NCI-H2196 treated with DMSO at 0.1 percent for 48 hours (cell line): ENCODE measurements at regions not wholly inside any gene's neighbourhood (a gene's known extent, or its start where the extent isn't known, plus 50 kb on each side); places are given as distances from the start of the nearest gene placed in this dataset.

Source experiments
- DNase-seq: peaks from one replicate; lab custom pipeline; 2025; ENCODE audit not compliant: unreplicated experiment; lab: John Stamatoyannopoulos, UW

DNA sequence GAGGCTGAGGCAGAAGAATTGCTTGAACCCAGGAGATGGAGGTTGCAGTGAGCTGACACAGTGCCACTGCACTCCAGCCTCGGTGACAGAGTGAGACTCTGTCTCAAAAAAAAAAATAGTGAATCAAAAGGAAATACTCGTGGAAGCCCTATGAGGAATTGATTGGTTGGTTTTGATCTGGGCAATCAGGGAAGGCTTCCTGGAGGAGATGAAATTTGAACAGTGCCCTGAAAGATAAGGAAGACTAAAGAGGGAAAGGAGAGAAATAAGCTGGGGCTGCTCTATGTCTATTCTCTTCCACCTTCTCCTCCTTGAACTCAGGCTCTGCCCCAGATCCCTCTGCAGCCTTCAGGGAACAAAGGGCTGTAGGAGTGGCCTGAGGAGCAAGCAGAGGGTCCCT is 54.1 kb downstream of the IRF2BPL start:
- no peak for DNase-seq

- DNase-seq: no peak
These were observed 57.0 kb downstream of the IRF2BPL start for GRCh38 chr14:76971549-76971948.

DNA sequence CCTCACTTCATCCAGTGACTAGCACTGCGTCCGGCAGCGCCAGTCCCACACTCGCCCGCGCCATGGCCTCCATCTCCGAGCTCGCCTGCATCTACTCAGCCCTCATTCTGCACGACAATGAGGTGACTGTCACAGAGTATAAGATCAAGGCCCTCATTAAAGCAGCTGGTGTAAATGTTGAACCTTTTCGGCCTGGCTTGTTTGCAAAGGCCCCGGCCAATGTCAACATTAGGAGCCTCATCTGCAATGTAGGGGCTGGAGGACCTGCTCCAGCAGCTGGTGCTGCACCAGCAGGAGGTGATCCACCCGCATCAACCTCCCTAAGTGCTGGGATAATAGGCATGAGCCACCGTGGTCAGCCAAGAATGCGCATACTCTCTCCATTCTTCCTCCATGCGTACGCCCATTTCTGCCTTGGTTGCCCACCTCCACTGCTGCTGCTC is 59.9 kb downstream of the IRF2BPL start:
- peak; percentile 72 for DNase-seq

GRCh38 chr14:76967788-76968187 is 60.7 kb downstream of the IRF2BPL start:
- DNase-seq: no peak

DNA sequence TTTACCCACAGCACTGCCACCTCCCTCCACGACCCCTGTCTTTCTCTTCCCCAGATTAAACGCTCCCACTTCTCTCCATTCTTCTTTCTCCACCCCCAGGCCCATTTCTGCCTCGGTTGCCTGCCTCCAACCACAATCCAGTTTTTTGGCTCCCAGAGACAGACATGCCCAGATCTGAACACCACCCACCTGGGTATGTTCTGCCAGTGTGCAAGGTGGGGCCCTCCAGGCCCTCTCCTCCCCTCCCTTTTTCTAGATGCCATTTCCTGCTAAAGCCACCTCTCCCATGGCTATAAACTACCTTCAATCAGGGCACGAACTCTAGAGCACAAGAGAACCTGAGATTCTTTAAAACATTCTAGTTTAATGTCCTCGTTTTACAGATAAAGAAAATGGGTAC is 63.3 kb downstream of the IRF2BPL start:
- no peak for DNase-seq

DNA sequence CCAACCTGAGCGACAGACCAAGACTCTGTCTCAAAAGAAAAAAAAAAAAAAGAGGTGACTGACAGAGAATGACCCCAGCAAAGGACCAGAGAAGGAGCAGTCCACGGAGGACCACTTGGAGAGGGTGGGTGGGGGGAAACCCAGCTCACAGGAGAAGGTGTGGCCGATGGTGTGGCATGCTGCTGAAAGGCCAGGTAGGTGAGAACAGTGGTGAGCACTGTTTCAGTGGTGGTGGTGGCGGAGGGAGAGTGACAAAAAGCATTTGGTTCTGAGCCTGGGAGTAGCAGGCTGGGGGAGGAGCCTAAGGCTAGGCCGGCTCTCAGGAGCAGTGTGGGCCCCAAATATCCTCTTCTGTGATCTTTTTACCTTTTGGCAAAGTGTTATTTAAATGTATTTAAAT is 63.8 kb downstream of the IRF2BPL start:
- no peak for DNase-seq

GRCh38 chr14:76963372-76963771 is 65.1 kb downstream of the IRF2BPL start:
- no peak for DNase-seq

GRCh38 chr14:76962303-76962660 is 66.2 kb downstream of the IRF2BPL start:
- DNase-seq: no peak

DNA sequence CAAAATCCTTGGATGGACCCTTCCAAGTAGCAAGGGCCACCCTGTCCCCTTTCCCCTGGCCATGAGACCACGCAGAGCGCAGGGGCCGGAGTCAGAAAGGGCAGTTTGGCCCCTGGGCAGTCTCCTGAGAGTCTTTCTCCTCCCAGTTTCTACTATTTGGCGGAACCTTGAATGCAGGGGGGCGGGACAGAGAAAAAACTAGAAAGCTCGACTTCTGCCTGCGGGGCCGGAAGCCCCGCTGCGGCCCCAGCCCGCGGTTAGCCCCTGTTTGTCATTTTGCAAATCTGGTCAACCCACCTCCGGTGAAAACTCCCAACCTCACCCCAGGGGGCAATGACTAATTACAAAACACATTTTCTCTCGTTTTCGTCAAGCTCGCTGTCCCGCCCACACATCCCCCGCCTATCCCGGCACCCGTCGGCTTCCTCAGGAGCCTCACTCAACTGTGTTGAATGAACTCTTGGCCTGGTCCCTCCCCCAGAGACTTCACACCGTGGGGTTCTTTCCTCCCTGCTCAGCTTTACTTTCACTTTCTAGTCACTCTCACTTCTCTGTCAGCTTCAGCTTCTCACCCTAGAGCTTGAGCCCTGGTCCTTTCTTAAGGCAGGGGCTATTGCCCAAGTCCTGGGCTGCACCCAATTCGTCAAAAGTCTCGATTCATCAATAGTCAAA is 66.7 kb downstream of the IRF2BPL start:
- peak; percentile 84 for DNase-seq

- no peak for DNase-seq
These were observed 69.4 kb downstream of the IRF2BPL start for GRCh38 chr14:76958980-76959710.

DNA sequence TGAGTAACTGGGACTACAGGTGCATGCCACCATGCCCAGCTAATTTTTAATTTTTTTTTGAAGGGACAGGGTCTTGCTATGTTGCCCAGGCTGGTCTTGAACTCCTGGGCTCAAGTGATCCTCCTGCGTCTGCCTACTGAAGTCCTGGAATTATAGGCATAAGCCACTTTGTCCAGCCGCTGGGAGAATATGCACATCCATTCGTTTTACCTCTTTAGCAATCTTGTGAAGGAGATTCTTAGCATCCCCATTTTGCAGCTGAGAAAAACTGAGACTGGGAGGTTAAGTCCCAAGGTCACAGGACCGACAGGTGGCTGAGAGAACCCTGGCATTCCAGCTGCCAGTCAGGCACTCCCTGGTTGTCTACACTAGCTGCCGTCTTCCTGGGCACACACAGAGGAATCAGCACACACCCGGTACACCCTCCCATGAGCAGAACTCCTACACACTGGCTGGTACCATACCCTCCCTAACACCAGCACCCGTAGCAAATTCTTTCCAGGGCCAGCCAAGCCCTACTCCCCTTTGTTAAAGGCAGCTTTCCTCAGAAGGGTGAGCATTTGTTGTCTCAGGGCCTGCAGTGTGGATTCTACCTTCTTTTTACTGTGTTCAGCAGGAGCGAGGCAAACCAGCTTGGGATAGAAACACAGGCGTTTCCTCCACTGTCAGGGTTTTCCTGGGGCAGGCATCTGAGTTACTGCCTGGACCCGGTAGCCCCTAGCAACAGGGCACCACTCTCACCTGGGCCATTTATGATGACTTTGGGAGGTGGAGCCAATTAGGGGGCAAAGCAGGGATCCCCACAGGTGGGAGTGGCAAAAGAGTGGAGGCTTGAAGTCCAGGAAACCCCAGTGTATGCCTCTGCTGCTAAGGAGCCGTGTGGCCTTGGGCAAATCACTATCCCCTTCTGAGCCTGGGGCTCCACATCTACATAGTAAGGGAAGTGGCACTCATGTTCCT is 70.2 kb downstream of the IRF2BPL start:
- DNase-seq: no peak

DNA sequence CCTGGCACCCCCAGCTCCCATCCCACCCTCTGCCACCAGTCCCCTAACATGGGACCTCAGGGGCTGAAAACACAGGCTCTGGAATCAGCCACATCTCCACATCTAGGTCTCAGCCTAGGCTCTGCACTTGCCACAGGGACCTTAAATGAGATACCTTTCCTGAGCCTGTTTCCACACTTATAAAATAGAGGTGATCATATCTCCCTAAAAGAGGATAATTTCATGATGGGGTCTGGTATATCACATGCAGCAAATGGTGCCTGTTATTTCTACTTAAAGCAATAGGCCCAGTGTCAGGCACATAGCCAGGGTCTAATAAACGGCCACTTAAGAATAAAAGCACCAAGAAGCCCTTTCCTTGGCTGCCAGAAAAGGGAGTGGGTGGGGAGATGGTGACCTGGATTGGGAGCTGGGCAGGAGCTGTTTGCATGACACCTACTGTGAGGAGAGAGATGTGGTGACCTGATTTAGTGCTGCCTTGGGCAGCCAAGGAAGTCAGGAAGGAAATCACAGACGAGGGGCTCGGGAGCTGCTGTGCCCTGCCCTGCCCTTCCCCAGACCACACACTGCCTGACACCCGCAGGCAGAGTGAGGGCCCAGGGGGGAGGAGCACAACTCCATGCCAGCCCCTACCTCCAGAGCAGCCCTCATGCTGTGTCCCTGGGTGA is 71.2 kb downstream of the IRF2BPL start:
- peak; percentile 54 for DNase-seq

- peak; percentile 99 for DNase-seq
These were observed 72.0 kb downstream of the IRF2BPL start for GRCh38 chr14:76956316-76957090.

DNA sequence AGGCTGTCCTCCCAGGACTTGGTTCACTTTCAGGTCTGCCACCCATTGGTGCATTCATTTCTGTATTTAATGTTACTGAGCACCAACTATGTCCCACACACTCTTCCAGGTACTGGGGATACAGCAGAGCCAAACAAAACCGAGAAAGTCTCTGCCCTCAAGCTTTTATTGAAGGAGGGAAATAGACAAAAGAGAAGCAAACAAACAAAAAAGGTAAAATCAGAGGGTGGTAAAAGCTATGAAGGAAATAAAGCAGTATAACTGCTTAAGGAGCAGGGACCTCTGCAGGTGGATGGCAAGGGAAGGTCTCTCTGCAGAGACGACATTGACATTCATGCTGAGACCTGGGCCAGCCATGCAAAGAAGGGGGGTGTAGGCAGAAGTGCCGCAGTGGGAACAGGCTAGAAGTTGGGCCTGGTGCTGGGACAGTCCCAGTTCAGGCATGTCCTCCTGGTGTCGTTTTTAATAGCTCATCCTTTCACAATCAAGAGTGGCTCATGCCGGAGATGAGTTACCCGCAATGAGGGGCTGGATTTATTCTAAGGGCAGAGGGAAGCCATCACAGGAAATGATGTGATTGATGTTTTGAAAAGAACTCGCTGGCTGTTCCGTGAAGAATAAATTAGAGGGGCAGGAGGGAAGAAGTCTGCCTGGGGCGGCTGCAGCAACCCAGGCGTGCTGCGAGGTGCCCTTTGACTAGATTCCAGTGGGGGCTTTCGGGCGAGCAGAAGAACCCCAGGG is 72.8 kb downstream of the IRF2BPL start:
- peak; percentile 67 for DNase-seq

DNA sequence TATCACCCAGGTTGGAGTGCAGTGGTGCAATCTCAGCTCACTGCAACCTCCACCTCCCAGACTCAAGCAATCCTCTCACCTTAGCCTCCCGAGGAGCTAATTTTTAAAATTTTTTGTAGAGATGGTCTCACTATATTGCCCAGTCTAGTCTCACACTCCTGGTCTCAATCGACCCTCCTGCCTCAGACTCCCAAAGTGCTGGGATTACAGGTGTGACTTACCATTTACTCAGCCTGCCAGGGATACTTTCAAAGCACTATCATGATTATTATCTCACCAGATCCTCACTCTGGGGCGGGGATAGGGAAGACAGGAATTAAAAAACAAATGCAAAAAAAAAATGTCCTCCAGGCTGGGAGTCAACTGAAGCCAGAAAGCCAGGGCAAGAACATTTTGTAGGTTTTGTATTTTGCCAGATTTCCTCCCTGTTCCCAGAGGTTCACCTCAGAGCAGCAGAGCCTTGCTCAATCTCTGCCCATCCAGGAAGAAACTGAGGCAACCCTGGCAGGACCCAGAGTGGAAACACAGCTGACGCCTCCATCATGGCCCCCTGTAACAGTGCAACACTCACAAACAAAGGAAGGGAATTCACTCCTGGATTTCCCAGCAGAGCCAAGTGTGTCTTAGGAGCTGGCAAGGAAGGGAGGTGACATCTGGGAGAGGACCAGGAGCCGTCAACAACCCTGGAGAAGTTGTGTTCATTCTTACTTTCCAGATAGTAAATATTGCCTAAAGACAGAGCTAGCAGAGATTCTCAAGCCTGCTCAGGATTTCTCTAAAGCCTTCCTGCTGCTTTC is 73.9 kb downstream of the IRF2BPL start:
- no peak for DNase-seq

DNA sequence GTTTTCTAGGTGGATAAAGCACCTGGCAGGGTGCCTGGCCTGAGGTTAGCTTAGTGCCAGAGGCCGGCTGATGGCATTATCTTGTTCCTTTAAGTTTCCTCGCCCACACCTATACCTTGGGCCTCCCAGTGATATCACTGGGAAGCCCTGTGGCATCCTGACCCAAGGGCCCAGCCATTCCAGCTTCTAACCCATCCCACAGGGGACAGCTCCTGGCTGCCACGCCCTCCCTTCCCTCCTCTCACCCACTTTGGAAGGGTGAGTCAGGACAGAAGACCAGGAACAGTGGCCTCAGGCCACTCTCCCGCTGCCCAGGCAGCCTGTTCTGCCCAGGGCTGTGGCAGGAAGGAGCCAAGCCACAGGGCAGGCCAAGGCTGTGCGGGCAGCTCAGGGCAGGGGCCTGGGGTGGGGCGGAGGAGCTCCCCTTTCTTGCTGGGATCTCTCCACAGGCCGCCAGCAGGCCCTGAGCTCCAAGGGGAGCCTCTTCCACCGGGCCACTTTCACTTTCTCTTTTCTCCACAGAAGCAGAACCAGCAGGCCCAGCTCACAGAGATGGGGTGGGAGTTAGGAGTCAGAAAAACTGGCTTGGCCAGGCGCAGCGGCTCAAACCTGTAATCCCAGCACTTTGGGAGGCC is 75.1 kb downstream of the IRF2BPL start:
- DNase-seq: peak; percentile 45

- DNase-seq: no peak
These were observed 77.3 kb downstream of the IRF2BPL start for GRCh38 chr14:76951166-76951565.
